ENCODE measurements at regions not wholly inside any gene's neighbourhood (a gene's known extent, or its start where the extent isn't known, plus 50 kb on each side); places are given as distances from the start of the nearest gene placed in this dataset.

DNA sequence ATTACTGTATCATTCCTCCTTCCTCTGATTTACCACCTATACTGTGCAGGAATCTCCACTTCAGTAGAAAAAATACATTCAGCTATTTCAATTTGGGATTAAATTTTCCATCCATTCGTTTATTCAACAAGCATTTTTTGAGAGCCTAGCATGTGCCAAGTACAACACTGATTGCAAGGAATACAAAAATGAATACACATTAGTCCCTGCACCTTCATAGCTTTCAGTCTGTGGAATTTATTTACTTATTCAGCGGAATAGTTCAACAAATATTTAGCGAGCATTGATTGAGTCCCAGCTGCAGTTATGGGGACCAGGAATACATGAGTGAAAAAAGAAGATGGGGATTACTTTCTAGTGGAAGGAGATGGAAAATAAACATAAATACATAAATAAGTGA lies 606.8 kb upstream of the TBL1XR1 start:
- TF ChIP-seq CTCF (IDR thresholded peaks at IDR 0.05) (no peak), POLR2A (IDR thresholded peaks at IDR 0.05) (no peak)

Measured in adrenal gland (tissue), 5 donors.